Gastroesophageal sphincter (tissue), 3 donors: ENCODE measurements at regions not wholly inside any gene's neighbourhood (a gene's known extent, or its start where the extent isn't known, plus 50 kb on each side); places are given as distances from the start of the nearest gene placed in this dataset.

ENCODE experiments used
- CTCF ChIP-seq, 4 experiments: fragments of 200-600 bp in 2 of 4; fragments of 450-650 bp in 2 of 4; sonication (generic) in 1 of 4; IDR thresholded peaks; one replicate each; pipeline ENCODE4 v1.5.1; 2017 to 2019; ENCODE audit warnings: antibody characterized with exemption in 4 of 4, mild to moderate bottlenecking in 2 of 4, moderate library complexity in 2 of 4
- POLR2A ChIP-seq, 2 donors: fragments of 450-650 bp; IDR thresholded peaks; one replicate each; pipeline ENCODE4 v1.6.1; 2017; ENCODE audit warnings: antibody characterized with exemption in 2 of 2, mild to moderate bottlenecking in 2 of 2, moderate library complexity in 1 of 2

- TF ChIP-seq POLR2A (IDR thresholded peaks at IDR 0.05) (no peak), CTCF (IDR thresholded peaks at IDR 0.05) (no peak)
Observed at GRCh38 chr2:39999864-40000263, 220.8 kb upstream of the THUMPD2 start.
